ENCODE measurements at regions not wholly inside any gene's neighbourhood (a gene's known extent, or its start where the extent isn't known, plus 50 kb on each side); places are given as distances from the start of the nearest gene placed in this dataset.

DNA sequence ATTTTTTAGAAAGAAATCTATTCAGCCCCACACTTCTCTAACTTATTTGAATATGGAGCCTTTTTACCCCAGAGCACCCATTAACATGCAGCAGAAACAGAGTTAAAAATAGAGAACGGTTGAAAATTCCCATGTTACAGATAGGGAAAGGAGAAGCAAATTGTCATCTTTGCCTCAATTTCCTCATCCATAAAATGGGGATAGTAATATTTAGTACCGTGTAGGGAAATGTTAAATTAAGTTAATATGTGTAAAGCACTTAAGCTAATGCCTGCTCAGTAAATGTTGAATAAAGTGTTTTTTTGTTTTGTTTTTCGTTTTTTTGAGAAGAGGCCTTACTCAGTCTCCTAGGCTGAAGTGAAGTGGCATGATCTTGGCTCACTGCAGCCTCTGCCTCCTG, 50.3 kb downstream of the NAV1 start:
- H3K36me3 Mint-ChIP-seq (ENCODE audit: low read depth), result no peaks in the 10 kb centered on the region
- H3K27ac Mint-ChIP-seq, result no peak overlapping the region
- H3K9me3 Mint-ChIP-seq, result no peaks in the 10 kb centered on the region
- H3K4me3 Mint-ChIP-seq, result no peak overlapping the region
- TF ChIP-seq, protein P1, sequence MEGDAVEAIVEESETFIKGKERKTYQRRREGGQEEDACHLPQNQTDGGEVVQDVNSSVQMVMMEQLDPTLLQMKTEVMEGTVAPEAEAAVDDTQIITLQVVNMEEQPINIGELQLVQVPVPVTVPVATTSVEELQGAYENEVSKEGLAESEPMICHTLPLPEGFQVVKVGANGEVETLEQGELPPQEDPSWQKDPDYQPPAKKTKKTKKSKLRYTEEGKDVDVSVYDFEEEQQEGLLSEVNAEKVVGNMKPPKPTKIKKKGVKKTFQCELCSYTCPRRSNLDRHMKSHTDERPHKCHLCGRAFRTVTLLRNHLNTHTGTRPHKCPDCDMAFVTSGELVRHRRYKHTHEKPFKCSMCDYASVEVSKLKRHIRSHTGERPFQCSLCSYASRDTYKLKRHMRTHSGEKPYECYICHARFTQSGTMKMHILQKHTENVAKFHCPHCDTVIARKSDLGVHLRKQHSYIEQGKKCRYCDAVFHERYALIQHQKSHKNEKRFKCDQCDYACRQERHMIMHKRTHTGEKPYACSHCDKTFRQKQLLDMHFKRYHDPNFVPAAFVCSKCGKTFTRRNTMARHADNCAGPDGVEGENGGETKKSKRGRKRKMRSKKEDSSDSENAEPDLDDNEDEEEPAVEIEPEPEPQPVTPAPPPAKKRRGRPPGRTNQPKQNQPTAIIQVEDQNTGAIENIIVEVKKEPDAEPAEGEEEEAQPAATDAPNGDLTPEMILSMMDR (IDR thresholded peaks at IDR 0.05; ENCODE audit: unreplicated experiment in 3 of 3), result no peak
- H3K4me1 Mint-ChIP-seq, result peaks cover 22% of the 10 kb centered on the region
- peaks cover 42% of the 10 kb centered on the region for H3K27me3 Mint-ChIP-seq (ENCODE audit: low read depth)

DNA sequence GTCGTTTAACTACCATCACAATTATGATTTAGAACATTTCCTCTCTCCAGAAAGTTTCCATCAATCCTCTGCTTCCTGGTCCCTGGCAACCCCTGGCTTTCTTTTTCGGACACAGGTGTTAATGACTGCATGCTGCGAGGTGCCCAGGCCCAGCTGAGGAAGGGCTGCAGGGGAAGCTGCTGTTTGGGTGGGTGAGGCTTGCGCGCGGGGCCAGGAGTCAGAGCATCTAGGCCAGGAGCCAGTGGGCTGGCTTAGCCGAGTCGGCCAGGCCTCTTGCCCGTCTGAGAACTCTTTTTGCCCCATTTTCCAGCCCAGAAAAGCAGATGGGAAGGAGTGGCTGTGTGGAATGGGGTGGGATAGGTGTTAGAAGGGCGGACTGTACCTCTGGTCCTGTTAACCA, 51.5 kb downstream of the NAV1 start:
- no peaks in the 10 kb centered on the region for H3K9me3 Mint-ChIP-seq

DNA sequence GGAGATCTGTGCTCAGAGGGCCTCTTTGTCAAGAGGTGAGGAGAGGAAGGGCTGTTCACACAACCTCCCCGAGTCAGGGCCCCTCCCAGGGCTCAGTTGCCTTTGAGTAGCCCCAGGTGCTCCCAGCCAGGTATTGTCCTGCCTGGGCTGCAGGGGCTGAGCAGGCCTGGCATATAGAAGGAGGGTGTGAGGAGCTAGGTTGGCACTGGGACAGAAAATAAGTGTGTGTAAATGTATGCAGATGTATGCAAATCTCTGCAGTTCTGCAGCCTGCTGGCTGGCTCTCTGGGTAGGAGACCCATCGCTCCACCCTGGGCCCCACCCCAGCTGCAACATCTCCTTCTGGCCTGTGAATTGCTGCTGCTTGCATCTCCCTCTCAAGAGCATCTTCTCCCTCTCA, 52.4 kb downstream of the NAV1 start:
- TF ChIP-seq, protein P1 (IDR thresholded peaks at IDR 0.05; ENCODE audit: unreplicated experiment in 3 of 3), result no peak
- H3K27ac Mint-ChIP-seq, result no peak overlapping the region
- peaks cover 20% of the 10 kb centered on the region for H3K4me1 Mint-ChIP-seq
- H3K9me3 Mint-ChIP-seq, result no peaks in the 10 kb centered on the region
- no peak overlapping the region for H3K4me3 Mint-ChIP-seq
- no peaks in the 10 kb centered on the region for H3K36me3 Mint-ChIP-seq (ENCODE audit: low read depth)
- H3K27me3 Mint-ChIP-seq (ENCODE audit: low read depth), result peaks cover 48% of the 10 kb centered on the region

More for the DNA sequence above, 51.5 kb downstream of the NAV1 start:
- Mint-ChIP-seq H3K4me3 (no peak overlapping the region), H3K36me3 (ENCODE audit: low read depth) (no peaks in the 10 kb centered on the region), H3K27me3 (ENCODE audit: low read depth) (peaks cover 45% of the 10 kb centered on the region), H3K27ac (no peak overlapping the region), H3K4me1 (peaks cover 20% of the 10 kb centered on the region)
- TF ChIP-seq, protein P1 (IDR thresholded peaks at IDR 0.05; ENCODE audit: unreplicated experiment in 3 of 3), result no peak

DNA sequence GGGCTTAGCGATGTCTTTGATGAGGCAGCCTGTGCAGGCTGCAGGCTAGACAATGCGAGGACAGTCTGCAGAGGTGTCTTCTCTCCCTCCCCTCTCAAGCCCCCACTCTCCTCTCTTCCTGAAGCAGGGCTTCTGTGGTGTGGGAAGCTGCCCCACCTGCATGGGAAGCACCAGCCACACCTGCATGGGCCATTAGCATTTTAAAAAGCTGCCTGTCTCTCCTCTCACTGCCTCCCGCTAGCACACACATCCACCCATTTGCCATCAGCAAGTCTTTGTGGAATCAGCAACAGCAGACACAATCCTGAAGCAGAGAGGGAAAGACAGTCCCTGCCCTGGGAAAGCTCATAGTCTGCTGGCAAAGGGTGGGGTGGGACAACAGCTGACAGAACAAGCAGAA, 53.1 kb downstream of the NAV1 start:
- Mint-ChIP-seq H3K4me3 (no peak overlapping the region), H3K4me1 (peaks cover 20% of the 10 kb centered on the region), H3K27ac (no peak overlapping the region), H3K27me3 (ENCODE audit: low read depth) (peaks cover 50% of the 10 kb centered on the region), H3K36me3 (ENCODE audit: low read depth) (no peaks in the 10 kb centered on the region), H3K9me3 (no peaks in the 10 kb centered on the region)
- TF ChIP-seq, protein P1 (IDR thresholded peaks at IDR 0.05; ENCODE audit: unreplicated experiment in 3 of 3), result no peak

DNA sequence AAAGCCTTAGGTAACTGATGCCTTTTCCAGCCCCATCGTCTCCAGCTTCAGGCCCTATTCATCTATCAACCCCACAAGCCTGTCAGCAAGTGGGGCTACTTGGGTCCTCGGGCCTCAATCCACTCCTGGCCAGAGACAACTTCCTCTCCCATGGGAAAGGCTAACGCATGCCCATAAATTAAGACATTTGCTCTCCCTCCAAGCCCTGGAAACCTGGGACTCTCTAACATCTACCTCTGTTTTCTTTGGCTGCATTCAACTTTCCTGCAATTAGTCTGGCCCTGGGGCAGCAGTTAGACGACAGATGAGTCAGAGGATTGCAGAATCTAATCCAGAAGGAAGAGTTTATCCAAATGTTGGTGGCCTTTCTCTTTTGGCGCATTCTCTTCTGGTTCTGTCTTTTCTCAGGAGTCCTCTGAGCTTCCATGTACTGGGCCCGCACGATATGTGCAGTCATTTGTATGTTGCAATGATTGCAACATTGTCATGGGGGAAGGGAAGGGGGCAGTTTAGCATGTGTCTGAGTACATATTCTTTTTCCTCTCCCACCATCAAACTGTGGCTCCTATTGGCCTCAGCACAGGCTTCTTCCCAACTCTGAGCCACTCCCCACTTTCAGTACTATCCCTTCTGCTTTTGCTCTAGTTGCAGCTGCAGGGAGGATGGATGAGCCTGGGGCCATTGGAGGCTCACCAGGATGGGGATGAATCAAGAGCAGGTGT, 54.4 kb downstream of the NAV1 start:
- H3K9me3 Mint-ChIP-seq, result no peaks in the 10 kb centered on the region

More for the DNA sequence above, 54.4 kb downstream of the NAV1 start:
- Mint-ChIP-seq H3K27me3 (ENCODE audit: low read depth) (peaks cover 44% of the 10 kb centered on the region), H3K36me3 (ENCODE audit: low read depth) (no peaks in the 10 kb centered on the region), H3K27ac (no peak overlapping the region), H3K4me3 (no peak overlapping the region), H3K4me1 (peaks cover 25% of the 10 kb centered on the region)
- TF ChIP-seq, protein P1 (IDR thresholded peaks at IDR 0.05; ENCODE audit: unreplicated experiment in 3 of 3), result no peak
